AG04450 (cell line): ENCODE measurements at regions not wholly inside any gene's neighbourhood (a gene's known extent, or its start where the extent isn't known, plus 50 kb on each side); places are given as distances from the start of the nearest gene placed in this dataset.

Experiments used
- CTCF ChIA-PET: fragments of 300-600, 350-600 bp; formaldehyde crosslinking; extraction: SDS; loops from one replicate; lab custom pipeline; 2022; ENCODE audit warnings: antibody characterized with exemption, inconsistent platforms; lab: Charles Lee
- POLR2A ChIA-PET: fragments of 350-600 bp; formaldehyde crosslinking; extraction: SDS; loops from one replicate; lab custom pipeline; 2021; ENCODE audit warnings: antibody characterized with exemption, inconsistent platforms; lab: Yijun Ruan, JAX
- DNase-seq: peaks from one replicate; pipeline ENCODE4 v3.0.0-alpha.2; 2011; ENCODE audit warnings: low read depth, low spot score
- H3K27ac ChIP-seq: one replicate; pipeline ENCODE4 v1.5.1; 2012; ENCODE audit warnings: low read depth, low read length, control low read depth
- H3K27me3 ChIP-seq: one replicate; pipeline ENCODE4 v1.6.0; 2012; ENCODE audit warnings: low read length; ENCODE audit not compliant: control insufficient read depth, insufficient read depth
- H3K4me3 ChIP-seq: 2 replicates; pipeline ENCODE4 v1.5.1; 2011; ENCODE audit warnings: mild to moderate bottlenecking, low read depth, low read length, control low read depth
- H3K9me3 ChIP-seq: 2 replicates; pipeline ENCODE4 v1.5.1; 2012; ENCODE audit warnings: low read length; ENCODE audit not compliant: control insufficient read depth, insufficient read depth
- TF ChIP-seq, protein P1 (sequence below): IDR thresholded peaks from 2 replicates; pipeline ENCODE4 v1.5.1; 2011; ENCODE audit warnings: low read depth, low read length, control low read depth, inconsistent platforms

DNA sequence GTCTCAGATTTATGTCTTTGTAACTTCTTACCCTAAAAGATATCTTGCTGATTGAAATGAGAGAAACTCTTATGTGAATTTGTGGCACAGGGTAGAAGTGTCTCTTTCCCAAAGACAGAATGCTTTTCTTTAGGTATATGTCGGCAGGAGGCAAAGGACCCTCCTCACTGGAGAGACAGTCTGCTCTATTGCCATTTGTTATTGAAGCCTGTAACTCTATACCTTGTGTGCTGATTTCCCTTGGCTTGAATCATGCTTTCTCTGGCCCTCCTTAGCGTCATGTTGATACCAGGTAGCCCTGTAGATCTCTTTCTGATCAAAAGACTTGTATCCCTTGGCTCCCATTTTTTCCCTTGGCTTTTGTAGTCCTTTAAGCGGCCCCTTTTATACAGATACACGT is 284.3 kb downstream of the CXXC4 start:
- Histone ChIP-seq H3K27me3 (no peaks in the 10 kb centered on the region), H3K27ac (no peak overlapping the region), H3K9me3 (no peaks in the 10 kb centered on the region), H3K4me3 (no peak overlapping the region)
- TF ChIP-seq, protein P1, sequence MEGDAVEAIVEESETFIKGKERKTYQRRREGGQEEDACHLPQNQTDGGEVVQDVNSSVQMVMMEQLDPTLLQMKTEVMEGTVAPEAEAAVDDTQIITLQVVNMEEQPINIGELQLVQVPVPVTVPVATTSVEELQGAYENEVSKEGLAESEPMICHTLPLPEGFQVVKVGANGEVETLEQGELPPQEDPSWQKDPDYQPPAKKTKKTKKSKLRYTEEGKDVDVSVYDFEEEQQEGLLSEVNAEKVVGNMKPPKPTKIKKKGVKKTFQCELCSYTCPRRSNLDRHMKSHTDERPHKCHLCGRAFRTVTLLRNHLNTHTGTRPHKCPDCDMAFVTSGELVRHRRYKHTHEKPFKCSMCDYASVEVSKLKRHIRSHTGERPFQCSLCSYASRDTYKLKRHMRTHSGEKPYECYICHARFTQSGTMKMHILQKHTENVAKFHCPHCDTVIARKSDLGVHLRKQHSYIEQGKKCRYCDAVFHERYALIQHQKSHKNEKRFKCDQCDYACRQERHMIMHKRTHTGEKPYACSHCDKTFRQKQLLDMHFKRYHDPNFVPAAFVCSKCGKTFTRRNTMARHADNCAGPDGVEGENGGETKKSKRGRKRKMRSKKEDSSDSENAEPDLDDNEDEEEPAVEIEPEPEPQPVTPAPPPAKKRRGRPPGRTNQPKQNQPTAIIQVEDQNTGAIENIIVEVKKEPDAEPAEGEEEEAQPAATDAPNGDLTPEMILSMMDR, result no peak
- POLR2A ChIA-PET, result no interaction called here
- DNase-seq, result no peak
- CTCF ChIA-PET, result no interaction called here

DNA sequence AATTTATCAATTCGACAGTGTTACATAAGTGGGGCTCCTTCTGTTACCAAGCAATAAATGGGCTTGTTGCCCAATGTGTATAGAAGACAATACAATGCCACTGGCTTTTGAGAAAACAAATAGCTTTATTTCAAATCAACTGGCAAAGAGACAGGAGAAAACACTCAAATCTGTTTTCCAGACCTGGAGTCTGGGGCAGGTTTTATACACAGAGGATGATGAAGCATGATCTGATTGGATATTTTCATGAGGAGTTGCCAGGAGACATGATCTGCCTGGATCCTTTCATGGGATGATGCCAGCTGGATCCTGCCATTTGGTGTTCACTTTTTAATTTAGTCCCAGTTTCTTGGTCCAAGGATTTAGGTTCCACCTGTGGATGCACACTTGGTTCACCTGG is 287.9 kb downstream of the CXXC4 start:
- Histone ChIP-seq H3K27ac (no peak overlapping the region), H3K27me3 (no peaks in the 10 kb centered on the region), H3K9me3 (peaks cover 3% of the 10 kb centered on the region; the same call in 1 of the 2 replicates), H3K4me3 (no peak overlapping the region)
- TF ChIP-seq, protein P1, result no peak
- POLR2A ChIA-PET, result no interaction called here
- DNase-seq, result no peak
- CTCF ChIA-PET, result no interaction called here

DNA sequence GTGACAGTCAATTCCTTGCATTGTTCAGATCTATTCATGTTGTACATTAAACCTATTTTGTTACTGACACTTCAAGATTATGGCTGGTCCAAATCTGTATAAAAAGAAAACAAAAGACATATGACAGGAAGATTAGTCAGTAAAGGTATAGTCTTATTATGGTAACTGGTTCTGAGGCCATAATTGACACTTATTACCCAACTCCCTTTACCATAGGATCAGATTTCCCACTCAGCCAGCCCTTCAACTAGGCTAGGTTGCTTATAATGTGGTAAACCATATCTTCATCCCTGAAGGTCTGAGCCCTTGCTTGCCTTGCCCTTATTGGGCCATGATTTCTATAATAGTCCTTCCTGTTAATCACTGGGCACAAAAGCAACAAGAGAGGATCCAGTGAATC is 289.6 kb downstream of the CXXC4 start:
- no peak for DNase-seq
- Histone ChIP-seq H3K27ac (no peak overlapping the region), H3K9me3 (peaks cover 3% of the 10 kb centered on the region; the same call in 1 of the 2 replicates), H3K27me3 (no peaks in the 10 kb centered on the region), H3K4me3 (no peak overlapping the region)
- TF ChIP-seq, protein P1, result no peak
- CTCF ChIA-PET, result no interaction called here
- POLR2A ChIA-PET, result no interaction called here

DNA sequence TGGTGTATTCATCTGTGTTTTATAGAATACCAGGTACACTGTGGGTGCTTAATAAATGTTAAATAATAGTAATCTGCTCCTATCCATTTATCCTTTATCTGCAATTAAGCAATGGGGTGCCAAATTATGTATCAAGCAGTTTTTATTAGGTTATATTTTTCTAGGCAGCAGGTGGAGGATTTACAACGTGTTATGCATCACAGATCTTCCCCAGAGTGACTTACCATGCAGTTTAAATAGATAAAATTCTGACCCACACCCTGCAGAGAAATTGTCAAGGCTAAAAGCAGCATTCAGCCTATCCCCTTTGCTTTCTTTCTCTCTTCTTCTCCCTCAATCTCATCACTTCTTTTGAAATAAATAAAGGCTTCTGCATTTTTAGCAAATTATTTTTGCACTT is 306.4 kb downstream of the CXXC4 start:
- CTCF ChIA-PET, result no interaction called here
- no peaks in the 10 kb centered on the region for H3K9me3 ChIP-seq
- TF ChIP-seq, protein P1, result no peak
- no peak overlapping the region for H3K27ac ChIP-seq
- no peaks in the 10 kb centered on the region for H3K27me3 ChIP-seq
- POLR2A ChIA-PET, result no interaction called here
- DNase-seq, result no peak
- H3K4me3 ChIP-seq, result no peak overlapping the region

DNA sequence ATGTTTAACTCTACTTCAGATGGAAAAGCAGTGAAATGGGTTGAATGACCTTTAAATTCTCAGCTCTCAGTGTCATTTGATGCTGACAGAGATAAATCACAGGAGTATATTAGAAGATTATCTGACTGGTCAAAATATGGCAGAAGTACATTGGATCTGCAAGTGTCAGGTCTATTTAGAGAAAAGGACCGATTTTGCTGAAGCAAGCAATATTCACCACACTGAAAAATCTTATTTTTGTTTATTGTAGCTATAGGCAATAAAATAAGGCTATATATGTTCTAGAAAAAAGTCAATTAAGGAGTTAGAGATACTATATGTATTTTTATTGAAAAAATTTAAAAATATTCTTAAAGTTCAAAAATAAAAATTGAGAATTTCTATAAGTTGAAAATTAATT is 325.3 kb downstream of the CXXC4 start:
- Histone ChIP-seq H3K4me3 (no peak overlapping the region), H3K9me3 (peaks cover 2% of the 10 kb centered on the region; the same call in 1 of the 2 replicates), H3K27me3 (no peaks in the 10 kb centered on the region), H3K27ac (no peak overlapping the region)
- ChIA-PET CTCF (no interaction called here), POLR2A (no interaction called here)
- no peak for DNase-seq
- TF ChIP-seq, protein P1, result no peak
